Non-pigmented ciliary epithelial cell (primary cell): ENCODE measurements at regions not wholly inside any gene's neighbourhood (a gene's known extent, or its start where the extent isn't known, plus 50 kb on each side); places are given as distances from the start of the nearest gene placed in this dataset.

Experiments
- DNase-seq: peaks from one replicate; pipeline ENCODE4 v3.0.0-alpha.2; 2010; ENCODE audit warnings: low read depth

DNA sequence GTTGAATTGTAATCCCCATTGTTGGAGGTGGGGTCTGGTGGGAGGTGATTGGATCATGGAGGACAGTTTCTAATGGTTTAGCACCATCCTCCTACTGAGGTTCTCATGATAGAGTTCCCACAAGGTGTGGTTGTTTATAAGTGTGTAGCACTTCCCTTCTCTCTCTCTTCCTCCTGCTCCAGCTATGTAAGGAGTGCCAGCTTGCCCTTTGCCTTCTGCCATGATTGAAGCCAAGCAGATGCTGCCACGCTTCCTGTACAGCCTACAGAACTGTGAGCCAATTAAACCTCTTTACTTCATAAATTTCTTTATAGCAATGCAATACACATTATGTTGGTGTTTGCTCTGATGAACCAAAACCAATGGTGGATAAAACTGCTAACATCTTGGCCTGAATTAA, 238.2 kb downstream of the EFNB2 start:
- no peak for DNase-seq

DNA sequence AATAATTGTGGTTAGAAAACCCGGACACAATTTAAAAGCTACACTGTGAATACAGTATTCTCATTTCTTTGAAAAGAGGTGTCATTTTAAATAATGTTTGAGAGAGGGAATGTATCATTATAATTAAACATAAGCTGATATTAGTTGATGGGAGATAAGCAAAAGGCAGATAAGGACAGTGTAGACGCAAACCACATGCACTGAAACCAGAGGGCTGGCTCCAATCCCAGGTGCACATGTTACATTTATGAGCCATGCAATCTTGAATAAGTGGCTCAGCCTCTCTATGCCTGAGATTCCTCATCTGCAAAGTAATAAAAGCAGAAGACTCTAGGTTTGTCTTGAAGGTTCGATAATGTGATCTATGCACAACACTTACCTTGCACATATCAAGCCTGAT, 238.7 kb downstream of the EFNB2 start:
- DNase-seq = no peak

DNA sequence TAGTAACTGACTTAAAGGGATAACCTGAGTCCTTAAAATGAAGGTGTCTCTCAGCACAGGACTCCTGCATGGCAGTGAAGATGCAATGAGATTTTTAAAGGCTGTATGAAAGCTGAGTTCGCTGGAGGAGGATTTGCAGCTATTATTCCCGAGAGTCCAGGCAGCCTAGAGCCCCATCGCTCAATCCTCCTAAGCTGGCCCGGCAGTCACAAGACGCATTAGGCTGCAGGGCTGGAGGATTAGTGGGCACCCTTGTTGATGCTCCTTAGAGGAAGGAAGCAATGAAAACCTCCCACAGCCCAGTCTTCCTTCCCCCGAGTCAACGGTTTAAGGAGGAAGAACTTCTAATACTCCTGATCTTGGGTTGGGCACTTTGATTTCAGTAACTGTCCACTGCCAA, 239.5 kb downstream of the EFNB2 start:
- DNase-seq = no peak

DNA sequence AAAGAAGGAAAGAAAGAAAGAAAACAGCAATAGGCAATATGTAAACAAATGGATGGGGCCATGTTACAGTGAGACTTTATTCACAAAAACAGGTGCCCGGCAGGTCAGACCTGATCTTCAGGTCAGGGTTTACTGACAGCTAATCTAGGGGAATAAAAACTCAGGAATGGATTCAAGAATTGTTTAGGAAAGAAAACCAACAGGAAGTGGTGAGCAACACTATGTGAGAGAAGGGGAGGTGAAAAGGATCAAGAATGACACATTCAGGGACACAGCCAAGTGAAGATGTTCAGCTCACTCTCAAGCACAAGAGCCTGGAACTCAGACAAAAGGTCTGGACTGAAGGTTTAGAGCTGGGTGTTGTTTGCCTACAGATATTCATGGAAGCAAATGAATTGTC, 244.5 kb downstream of the EFNB2 start:
- no peak for DNase-seq

DNA sequence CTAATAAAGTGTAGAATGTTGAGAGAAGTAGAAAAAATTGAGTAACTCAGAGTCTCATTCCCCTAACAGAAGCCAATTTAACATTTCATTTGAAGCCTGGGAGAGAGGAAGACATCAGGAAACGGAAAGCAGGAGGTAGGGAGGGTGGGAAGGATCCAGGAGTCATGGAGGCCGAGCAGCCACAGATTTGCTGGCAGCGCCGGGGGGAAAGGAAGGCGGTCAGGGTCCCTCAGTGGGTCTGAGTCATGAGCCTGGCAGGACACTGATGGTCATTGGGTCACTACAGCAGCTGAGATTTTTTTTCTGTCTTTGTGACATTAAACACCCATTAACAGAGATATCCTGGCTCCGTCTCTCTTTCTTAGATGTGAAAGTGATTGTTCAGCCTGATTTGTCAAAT, 248.1 kb downstream of the EFNB2 start:
- no peak for DNase-seq

DNA sequence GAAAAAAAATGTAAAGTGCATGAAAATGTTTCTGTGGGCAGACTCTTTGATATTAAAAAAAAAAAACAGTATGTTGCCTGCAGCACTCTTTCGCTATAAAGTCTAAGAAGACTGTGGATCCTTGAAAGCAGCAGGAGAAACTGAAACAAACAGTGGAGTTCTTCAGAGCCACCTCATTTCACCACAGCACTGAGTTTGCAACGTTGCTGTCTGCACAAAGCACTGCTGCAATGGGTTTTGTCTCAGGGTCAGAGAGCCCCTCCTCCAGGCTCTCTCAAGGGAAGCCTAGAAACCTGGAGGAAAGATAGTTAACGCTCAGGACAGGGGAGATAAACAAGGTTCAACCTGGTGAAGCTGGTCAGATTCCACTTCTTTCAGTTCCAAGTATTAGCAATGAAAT, 248.7 kb downstream of the EFNB2 start:
- DNase-seq = no peak

DNA sequence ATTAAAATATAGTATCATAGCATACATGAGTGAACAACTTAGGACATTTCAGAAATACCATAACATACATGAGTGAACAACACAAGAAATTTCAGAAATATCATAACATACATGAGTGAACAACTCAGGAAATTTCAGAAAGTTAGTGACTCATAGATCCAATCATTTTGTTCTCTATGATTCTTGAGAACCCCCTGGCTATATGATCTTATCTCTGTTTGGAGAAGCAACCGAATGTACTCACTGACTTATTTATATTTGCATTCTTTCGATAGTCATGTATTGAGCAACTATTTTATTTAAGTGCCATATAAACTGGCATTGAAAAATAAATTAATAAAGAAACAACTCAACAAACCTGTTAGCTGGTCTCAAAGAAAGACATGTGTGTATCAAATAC, 251.1 kb downstream of the EFNB2 start:
- DNase-seq = no peak

DNA sequence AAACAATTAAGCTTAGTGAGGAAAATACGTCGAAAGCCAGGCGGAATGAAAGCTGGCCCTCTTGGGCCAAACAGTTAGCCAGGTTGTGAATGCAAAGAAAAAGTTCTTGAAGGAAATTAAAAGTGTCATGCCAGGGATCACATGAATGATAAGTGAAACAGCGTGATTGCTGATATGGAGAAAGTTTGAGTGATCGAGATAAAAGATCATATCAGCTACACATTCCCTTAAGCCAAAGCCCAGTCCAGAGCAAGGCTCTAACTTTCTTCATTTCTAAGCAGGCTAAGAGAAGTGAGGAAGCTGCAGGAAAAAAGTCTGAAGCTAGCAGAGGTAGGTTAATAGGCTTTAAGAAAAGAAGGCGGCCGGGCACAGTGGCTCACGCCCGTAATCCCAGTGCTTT, 254.0 kb downstream of the EFNB2 start:
- no peak for DNase-seq

DNA sequence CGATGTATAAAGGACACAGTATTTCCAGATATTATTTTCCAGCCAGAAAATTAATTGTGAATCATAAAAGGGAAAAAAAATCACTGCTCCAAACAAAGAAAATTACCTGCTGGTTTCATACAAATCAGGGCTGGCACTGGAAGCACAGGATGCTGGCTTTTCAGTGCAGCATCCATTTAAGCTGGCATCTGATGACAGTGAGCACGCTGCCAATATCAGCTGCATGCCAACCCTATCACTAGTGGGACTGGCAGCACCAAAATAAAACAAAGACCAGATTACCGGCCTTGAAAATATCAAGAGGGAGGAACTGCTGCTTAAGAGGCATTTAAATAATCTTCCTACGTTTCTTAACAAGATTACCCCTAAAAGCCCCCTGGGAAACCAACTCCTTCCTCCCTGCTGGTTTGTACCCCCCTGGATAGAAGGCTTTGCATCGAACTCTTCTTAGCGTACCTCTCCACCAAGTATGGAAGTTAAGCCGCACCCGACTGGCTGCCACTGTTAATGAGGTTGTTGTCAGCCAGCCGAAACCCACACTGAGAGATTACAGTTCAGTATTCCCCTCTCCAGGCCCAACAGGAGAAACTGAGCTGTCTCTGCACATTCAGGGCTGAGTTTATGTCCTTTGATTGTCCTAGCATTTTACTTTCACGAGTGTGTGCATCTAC, 257.8 kb downstream of the EFNB2 start:
- no peak for DNase-seq

DNA sequence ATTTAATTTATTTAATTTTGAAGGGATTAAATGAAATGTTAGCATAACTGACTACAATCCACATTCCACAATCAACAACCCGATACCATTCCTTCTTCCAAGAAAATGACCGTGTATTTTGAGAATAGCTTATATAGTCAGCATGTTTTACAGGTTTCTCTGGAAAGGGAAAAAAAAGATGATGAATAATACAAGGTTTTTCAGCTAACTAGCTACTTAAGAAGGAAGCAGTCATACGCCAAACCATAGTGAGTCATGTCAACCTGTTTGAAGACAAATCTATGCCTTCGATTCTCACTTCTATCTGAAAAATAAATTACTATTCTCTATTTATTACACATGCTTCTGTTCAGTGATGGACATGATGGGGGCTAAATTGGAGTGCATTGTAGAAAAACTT, 258.6 kb downstream of the EFNB2 start:
- DNase-seq = no peak

DNA sequence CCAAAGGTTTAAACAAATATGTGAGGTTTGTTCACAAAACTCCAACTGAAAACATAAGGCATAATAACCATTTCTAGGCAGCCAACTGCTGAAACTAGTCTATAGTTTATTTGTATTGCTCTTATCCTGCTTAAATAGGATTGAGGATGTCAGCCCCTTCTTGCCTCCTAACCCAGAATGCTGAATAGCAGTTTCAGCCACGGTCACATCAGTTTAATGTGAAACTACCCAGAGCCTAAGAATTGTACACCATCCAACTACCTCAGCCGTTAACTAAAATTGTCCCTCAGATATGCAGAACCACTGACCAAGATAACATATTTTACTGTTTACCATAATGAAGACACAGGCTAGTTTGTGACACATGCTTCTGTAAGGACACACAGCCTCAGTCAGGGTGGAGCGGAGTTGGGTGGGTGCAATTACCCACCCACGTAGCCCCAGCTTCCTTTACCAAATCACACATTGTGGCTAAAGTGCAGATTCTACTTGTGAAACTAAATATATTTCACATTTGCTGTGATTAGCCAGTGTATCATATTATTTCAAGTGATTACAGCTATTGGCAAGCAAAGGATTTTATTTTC, 259.9 kb downstream of the EFNB2 start:
- DNase-seq = no peak

DNA sequence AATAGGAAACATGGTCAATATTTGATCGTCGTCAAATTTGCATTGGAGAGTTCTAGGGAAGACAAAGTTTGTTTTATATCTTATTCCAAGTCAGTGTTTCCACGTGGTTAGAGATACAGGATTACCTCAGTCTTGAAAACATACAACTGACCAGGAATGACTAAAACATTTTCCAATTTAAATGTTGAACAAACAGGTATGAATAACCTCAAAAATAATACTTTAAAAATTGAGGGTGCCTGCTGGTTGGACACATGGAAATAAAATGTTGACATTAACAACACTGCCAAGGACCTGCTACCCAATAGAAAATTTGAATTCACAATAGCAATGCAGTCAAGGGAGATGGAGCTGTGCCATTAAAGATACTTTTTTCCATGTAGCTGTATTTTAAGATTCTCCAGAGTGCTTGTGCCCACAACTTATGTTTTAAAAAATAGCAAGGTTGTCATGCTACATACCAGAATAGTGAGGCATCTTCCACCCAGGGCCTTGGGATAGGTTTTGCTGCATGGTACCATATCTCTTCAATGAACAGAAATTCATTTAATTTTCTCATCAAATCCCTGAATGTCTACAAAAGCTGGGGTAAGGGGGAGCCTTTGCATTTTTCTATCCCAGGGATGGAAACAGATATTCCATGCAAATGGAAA, 260.8 kb downstream of the EFNB2 start:
- DNase-seq = no peak

DNA sequence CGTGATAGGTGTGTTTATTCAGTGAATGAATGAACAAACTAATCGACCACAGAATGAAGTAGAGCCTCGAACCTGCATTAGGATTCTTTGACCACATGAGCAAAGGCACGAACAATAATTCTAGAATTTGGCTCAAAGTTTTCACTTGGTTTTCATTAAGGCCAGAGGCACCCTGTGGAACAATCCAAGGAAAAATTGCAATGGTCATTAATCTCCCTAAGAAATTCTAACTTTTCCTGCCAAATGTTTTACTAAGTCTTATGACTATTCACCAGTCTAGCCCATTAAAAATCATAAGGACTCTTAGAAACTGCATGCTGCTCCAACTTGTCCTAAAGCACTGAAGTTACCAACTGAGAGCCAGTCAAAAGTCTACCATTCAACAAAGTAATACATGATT, 271.7 kb downstream of the EFNB2 start:
- DNase-seq = no peak

DNA sequence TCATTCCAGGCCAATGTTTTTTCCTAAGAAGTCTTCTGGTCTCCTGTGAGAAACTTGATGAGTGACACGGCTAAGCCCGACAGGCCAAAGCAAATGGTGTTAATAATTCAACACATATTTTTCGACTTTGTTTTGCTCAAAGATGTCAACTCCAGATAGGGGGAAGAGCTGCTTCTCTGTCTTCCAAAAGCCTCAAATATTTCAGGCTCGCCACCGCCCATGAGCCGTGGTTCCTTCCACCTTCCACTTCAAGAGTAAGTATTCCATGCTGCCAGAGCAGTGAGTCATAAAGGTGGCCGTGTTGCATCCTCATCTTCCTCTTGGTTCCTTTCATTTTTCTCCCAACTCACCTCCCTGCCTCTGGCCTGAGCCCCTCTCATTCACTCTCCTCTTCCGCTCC, 272.6 kb downstream of the EFNB2 start:
- DNase-seq = no peak

DNA sequence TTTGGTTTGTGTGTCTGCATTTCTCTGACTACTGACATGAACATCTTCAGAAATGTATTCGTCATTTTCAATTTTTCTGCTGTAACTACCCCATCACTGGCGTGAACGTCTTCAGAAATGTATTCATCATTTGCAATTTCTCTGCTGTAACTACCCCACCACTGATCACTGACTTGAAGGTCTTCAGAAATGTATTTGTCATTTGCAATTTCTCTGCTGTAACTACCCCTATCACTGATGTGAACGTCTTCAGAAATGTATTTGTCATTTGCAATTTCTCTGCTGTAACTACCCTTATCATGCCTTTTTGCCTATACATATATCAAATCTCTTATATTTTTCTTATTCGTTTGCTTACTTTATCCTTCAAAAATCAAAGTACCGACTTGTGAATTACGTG, 274.0 kb downstream of the EFNB2 start:
- no peak for DNase-seq

DNA sequence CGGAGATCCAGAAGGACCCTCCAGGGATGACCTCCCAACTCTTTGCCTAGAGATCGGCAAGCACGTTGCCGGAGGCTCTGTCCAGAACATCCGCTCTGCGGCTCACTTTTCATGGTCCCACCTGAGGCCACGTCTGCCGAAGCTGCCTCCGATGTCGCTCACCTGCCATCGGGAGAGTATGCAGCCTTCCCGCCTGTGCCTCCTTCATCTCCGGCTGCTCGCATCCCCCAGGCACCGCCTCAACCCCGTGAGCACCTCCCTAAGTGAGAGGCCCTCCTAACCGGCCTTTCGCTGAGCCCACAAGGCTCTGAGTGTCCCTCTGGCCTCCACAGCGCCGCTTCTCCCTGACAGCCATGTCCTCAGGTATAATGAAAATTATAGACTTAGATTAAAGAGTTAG, 275.1 kb downstream of the EFNB2 start:
- DNase-seq = no peak

DNA sequence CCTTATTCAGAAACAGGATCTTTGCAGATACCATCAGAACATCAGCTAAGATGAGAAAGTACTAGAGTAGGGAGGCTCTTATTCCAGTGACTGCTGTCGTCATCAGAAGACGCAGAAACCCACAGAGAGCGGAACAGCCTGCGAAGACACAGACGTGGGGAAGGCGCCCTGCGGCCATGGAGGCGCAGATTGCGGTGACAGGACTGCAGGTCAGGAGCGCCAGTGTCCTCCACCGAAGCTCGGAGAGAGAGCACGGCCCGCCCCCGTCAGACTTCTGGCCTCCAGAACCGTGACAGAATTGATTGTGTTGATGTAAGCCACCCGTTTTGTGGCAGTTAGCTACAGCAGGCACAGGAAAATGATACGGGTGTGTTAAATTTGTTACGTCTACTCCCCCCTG, 275.5 kb downstream of the EFNB2 start:
- no peak for DNase-seq

DNA sequence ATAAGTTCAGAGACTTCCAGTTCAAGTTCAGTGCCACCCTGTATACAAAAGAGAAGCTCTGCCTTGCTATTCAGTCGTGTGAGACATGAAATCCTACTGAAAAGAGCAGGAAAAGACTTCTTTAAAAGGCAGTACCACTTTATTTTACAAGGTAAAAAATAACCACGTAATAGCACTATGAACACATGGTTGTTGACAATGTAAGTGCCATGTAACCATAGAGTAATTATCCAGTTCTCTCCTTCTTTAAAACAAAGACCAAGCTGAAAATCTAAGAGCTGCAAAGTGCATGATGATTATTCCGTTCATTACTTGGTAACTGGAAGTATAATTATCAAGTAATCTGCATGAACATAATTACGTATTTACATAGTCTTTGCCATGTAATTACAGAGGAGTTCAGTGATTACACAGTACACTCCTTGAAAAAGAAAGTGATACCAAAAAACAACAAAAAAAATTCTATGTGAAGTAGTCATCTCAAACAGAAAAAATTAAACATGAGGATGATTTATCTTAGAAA, 288.7 kb downstream of the EFNB2 start:
- DNase-seq = no peak

DNA sequence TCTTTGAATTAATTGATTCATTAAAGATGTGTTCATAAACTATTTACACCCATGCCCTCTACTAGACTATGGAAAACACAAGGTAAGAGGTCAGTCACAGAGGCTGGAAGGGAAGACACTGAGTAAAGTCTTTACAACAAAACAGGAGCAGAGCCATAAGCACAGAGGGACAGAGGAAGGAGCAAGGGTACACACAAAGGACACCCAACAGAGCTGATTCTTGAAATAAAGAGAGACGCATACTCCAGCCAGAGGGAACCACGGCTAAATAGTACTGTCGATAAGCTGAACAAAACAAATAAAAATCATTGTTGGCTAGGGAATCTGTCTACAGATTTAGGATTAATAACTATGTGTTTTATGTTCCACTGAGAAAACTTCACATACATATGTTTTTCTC, 289.2 kb downstream of the EFNB2 start:
- DNase-seq = no peak

DNA sequence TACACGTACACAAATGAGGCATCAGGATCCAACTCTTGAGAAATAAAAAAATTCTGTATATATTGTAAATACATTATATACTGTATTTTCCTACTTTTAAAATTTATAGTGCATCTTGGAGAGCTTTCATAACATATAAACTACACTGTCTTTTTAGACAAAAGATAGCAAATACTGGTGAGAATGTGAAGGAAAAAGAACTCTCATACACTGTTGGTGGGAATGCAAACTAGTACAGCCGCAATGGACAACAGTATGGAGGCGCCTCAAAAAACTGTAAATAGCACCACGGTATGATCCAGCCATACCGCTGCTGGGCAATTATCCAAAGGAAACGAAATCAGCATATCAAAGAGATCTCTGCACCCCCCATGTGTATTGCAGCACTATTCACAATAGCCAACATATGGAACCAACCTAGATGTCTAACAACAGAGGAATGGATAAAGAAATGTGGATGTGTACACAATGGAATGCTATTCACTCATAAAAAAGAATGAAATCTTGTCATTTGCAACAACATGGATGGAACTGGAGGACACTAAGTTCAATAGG, 292.4 kb downstream of the EFNB2 start:
- DNase-seq = no peak

DNA sequence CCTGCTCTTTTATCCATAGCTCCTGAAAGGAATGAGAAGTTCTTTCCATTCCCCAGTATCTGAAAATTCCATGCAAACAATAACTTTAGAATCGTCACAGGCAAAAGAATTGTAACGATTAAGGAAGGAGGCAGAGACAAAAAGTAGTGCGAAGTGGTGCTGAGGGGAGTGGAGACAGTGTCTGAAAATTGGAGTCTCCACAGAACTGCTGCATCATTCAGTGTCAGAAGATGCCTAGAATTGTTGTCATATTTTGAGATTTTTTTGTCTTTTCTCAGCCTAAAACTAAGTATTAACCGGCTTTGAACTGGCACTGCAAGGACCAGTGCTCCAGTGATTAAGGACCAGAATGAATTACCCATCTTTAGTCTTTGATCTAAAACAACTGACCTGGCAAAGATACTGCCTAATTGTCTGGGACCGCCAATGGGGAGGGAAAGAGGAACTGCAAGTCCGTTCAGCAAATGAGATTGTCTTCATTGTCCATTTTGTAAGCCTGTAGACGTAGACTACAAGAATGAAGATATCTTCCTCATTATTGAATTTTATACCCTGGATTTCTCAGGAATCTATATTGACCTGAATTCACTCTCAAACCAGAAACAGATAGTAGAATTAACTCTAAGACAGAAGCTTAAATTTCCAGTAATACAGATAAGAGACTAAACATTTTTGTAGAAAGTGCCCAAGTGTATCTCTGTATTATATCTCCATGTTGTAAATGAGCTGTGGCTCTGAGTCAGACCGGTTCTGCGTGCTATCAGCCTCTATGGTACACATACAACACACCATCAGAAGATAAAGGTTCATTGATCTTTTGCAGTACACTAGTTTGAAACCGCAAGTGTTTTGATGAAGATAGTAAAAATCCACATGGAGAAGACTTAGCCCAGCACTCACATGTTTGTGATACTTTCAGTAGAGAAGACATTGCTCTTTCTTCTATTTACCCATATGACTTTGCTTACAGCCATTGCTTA, 293.2 kb downstream of the EFNB2 start:
- DNase-seq = no peak

DNA sequence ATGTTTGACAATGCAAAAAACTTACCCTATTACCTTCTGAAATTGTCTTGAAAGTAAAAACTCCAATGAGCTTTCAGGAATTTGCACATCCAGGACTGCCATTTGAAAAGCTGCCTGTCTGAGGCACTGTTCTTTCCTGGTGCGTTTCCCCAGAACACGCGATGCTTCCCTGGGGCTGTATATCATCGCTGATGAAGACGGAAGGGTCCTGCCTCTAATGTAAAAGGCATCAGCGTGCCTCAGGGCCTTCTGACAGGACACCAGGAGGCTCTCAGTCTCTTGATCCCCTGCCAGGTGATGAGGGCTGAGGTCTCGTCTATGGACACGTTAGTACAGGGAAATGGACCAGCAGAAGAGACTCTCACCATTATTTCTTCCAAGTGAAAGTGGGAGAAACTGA, 296.8 kb downstream of the EFNB2 start:
- DNase-seq = no peak
